NOMO-1 treated with dmso at 0.1 percent for 144 hours (cell line): ENCODE measurements at regions not wholly inside any gene's neighbourhood (a gene's known extent, or its start where the extent isn't known, plus 50 kb on each side); places are given as distances from the start of the nearest gene placed in this dataset.
"Not testable (repeated sequence)": the region's sequence is repeated elsewhere in the genome, so short reads cannot be mapped to it uniquely, and the experiment has no call there.

Experiments
- DNase-seq: peaks from one replicate; lab custom pipeline; 2025; ENCODE audit not compliant: unreplicated experiment; lab: John Stamatoyannopoulos, UW

DNA sequence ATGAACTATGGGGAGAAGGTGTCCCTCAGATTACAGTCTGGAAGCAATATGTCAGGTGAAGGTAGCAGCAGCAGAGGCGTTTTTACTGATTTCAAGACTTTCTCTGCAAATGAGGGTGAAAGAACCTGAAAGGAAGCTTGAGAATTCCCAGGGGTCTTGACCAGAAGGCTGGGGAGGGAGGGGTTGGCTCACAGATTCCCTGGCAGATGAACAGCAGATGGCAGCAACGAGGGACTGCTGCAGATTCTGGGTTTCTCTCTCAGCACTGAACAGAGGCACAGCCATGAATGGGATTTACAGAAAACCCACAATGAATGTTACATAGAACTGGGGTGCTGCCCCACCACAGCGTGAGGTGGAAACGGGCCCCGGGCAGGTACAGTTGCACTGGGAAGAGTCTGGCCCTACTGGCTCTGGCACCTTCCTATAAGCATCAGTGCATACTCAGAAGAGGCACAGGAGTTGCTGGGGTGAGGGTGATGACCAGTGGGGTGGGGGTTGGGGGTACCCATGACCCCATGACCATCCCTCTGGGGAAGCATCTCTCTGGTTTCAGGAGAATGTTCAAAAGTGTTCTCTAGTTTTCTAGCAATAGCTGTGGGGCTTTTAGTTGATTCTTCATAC, 317.8 kb downstream of the SH2D4B start:
- DNase-seq, result no peak

DNA sequence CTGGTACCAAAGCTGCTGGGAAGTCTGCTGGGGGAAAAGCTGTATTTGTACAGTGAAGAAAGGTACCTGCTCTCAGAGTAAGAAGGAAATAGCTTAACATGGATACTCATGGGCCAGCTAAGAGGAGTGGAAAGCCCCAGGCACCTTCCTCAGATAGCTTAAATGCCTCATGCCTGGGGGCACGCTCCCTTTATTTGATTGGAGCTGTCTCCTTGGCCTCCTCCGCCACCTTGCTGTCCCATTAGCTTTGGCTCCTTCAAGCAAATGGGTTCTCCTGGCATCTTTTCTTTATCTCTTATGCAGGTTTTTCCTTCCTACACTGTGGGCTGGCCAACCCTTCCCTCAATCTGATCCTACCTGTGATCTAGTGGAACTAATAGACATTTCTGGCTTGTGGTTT, 318.5 kb downstream of the SH2D4B start:
- DNase-seq, result no peak

DNA sequence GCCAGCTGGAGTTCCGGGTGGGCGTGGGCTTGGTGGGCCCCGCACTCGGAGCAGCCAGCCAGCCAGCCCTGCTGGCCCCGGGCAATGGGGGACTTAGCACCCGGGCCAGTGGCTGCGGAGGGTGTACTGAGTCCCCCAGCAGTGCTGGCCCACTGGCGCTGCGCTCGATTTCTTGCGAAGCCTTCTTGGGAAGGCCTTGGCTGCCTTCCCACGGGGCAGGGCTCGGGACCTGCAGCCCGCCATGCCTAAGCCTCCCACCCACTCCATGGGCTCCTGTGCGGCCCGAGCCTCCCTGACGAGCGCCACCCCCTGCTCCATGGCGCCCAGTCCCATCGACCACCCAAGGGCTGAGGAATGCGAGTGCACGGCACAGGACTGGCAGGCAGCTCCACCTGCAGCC, 321.6 kb downstream of the SH2D4B start:
- DNase-seq, result not testable (repeated sequence)

DNA sequence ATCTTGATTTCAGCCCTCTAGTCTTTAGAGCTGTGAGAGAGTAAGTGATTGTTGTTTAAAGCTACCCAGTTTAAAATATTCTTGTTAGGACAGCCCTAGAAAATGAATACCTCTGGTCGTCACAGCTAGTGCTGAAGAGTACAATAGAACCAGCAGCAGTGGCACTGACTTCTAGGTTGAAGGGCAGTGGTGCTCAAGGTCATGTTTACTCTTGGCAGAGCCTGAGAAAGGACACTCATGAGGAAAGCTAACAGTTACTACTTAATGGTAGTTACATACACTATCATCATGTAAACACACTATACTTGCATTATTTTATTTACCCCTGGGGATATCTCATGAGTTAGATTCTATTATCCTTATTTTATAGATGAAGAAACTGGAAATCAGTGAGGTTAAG, 323.0 kb downstream of the SH2D4B start:
- no peak for DNase-seq

DNA sequence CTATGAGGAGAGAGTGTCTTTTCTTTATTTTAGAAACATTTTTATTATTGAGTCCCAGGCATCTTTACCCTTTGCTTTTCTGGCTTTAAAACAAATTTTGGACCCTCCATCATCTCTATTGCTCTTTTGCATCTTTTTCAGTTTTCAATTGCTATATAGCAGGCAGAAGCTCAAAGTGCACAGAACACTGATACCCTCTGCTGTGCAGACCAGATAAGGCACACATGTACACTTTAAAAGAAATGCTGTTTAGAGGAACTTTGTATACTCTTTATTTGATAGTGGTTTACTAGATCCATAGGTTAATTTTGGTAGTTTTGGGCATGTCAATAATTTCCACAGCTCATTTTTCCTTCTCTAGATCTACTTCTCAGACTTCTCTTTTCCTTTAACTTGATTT, 324.2 kb downstream of the SH2D4B start:
- no peak for DNase-seq

DNA sequence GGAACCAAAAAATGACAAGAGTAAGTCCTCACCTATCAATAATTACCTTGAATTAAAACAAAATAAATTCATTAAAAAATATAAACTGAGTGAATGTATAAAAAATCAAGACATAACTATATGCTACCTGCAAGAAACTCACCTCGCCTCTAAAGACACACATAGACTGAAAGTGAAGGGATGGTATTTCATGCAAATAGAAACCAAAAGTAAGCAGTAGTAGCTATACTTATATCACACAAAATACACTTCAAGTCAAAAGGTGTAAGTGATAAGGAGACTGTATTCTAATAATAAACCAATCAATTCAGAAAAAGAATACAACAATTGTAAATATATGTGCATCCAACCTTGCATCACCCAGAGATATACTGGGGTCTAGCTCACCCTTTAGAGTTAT, 332.6 kb downstream of the SH2D4B start:
- no peak for DNase-seq

DNA sequence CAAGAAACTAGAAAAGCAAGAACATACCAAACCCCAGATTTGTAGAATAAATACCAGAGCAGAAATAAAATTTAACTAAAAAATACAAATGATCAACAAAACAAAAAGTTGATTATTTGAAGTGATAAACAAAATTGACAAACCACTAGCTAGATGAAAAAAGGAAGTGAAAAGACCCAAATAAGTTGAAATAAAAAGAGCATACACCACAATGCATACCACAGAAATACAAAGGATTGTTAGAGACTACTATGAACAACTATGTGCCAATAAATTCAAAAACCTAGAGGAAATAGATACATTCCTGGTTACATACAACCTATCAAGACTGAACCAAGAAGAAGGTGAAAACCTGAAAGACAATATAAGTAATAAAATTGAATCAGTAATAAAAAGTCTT, 333.4 kb downstream of the SH2D4B start:
- DNase-seq, result no peak

DNA sequence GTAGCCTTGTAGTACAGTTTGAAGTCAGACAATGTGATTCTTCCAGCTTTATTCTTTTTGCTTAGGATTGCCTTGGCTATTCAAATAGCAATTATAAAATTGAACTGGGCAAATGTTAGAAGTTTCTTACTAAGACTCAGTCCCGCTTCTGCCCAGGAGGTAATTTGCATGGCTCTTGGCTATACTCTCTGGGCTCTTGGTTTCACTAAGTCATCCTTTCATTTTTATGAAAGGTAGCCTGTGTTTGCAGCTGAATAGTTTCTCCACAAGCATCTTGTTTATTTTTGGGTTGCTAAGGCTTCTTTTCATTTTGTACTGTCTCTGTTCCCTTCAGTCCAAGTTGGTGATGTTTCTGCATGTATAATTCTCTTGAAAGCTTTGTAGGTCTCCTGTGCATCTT, 340.6 kb downstream of the SH2D4B start:
- no peak for DNase-seq

DNA sequence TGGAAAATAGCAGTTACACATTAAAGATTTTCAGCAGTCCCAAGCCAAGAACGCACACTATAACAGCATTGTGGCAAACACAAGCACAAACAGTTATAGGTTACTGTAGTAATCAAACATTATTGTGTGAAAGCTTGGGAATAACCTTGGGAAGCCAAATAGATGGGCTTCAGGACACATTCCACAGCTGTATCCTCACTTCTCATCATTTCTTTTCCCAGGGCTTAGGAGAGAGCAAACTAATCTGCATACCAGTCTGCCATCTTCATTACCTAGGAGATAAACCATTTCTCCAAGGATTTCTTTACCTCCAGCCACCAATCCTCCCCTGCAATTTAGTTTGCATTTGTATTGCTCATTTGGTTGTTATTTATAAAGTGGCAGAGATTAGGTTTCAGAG, 352.4 kb downstream of the SH2D4B start:
- DNase-seq, result no peak

DNA sequence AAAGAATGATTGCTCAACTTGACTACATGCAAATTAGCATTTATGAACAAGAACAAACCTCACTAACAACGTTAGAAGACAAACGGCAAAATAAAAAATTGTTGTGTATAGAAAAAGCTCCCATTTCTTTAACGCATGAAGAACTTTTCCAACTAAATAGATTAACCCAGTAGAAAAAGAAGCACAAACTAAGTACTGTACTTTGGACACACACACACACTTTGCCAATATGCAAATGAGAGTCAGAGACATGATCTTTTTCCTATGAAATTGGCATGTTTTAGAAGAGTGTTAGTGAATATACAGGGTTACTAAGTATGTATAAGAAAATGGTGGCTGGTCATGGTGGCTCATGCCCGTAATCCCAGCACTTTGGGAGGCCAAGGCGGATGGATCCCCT, 355.6 kb downstream of the SH2D4B start:
- no peak for DNase-seq

DNA sequence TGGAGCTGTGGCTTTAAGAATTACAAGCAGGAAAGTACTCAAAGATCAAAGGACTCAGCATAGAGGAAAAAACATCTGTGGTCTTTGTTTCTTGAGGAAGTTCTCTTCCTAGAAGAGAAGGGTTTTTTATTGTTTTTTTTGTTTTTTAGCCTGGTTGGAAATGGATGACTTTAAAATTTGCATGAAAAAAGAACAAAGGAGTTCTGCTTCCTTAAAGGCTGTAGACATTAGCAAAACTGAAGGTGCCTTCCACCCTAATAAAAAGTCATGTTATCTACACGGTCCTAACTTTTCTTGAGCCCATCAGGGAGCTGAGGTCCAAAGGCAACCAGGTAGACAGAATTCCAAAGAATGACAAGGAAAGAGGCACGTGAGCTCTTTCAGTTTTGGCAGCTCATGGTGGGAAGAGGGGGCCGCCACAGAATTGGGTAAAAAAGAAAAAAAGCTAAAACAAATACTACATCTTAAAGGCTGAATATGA, 356.6 kb downstream of the SH2D4B start:
- DNase-seq, result no peak

DNA sequence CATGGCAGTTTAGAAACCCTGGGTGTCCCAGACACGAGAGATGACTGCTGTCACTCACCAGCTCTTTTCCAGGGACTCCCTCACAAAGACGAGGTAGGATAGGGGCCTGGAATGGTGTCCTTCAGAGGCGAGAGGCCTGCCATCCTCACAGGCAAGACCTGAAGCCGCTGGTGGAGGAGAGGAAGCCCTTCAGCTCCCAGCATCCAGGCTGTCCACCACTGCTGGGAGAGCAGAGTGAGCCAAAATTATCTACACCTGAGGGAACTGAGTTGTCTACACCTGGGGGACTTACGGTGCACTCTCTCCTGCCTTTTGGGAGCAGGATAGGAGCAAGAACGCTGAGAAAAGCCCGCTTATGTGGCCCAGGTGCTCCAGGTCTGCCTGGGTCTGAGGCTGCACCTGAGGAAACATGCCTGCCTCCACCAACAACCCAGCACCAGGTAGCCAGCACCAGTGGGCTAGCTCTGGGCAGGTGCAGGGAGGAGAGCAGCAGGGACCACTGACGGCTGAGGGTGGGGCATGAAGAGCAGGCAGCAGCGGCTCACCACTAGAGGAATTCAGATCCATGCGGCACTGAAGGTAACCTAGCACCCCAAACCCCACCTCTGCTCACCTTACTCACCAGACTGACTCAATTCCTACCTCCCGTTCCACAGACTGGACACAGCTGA, 357.2 kb downstream of the SH2D4B start:
- DNase-seq, result no peak

DNA sequence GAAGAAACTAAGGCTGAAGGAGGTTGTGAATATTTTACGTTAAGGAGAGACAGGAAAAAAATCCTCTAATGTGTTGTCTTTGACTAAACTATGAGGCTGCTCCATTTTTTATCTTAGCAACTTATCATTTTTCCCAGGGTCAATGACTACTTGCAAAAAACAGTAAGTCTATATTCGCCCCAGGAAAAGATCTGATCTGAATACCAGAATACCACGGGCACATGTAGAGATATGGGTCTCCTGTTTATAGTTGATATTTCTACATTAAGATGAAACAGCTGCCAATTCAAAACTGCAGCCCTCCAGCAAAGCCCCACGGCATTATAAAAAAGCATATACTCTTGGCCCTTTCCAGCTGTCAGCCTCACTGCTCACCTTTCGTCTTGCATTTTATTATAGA, 358.4 kb downstream of the SH2D4B start:
- DNase-seq, result no peak

DNA sequence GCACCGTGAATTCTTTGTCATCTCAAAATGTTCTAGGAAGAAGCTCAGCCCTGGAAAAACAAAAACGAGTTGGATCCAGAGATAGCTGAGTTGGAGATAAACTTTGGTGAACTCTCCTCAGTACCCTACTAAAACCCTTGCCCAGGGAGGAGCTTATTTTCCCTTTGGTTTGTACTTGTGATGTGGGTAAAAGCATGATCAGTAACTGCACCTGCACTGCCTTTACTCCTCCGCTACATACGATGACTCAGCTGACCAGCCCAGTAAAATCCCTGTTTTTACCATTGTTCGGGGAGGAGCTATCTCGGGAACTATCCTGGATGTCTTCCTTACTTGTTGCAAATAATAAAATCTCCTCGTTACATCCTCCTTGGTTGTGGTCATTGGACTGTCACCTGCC, 359.3 kb downstream of the SH2D4B start:
- no peak for DNase-seq

DNA sequence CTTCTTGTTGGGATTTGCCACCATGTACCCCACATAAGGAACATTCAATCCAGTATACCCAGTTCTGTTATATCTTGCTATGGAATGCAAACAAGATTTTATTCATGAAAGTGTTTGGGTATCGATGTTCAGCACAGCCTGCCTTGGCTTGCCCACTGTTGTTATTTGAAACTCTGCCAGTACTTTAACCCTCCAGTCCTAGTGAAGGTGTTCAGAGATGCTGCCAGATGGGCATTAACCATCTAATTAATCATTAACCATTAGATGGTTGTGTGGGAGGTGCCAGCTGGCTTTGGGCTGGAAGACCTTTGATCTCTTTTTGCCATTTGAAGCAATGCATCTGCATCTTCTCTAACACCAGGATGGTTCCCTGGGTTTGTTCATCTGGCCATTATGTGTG, 363.0 kb downstream of the SH2D4B start:
- no peak for DNase-seq

DNA sequence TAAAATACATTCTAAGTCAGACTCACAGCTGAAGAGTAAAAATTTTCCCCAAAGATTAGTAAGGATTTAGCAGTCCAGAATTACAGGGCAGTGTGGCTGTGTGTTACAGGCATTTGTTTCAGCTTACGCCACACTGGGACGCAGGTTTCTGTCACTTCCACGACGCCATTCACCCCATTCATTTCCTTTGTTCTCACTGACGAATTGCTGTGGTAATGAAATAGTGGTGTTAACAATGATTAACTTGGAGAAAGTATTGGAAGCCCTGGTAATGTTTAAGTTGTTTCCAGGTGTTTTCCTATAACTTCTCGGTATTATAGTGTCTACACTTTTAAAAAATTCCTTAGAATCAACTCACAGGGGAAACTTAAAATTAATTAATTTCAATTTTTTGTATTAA, 370.9 kb downstream of the SH2D4B start:
- DNase-seq, result no peak

DNA sequence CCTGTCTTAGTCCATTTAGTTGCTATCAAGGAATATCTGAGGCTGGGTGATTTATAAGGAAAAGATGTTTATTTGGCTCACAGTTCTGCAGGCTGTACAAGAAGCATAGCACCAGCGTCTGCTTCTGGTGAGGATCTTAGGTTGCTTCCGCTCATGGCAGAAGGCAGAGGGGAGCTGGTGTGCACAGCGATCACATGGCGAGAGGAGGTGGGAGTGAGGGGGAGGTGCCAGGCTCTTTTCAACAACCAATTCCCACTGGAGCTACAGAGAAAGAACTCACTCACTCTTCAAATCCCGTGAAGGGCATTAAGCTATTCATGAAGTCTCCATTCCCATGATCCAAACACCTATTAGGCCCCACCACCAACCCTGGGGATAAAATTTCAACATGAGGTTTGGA, 371.6 kb downstream of the SH2D4B start:
- DNase-seq, result no peak

DNA sequence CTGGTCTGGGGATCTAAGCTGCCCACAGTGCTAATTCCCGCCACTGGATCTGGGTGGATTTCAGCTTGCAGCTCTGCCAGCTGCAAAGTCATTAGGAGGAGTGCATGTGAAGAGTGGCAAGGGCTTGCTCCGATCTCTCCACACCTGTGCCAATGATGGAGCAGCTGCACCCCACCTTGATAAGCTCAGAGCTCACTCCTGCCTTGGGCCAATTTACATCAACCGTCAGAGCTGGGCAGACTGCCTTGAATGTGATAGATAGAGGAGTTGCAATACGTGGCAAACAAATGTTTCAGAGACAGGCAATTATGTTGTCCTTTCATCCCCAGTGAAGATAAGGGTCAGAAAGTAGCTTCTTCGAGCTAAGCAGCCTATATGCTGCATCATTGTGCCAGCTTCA, 379.9 kb downstream of the SH2D4B start:
- no peak for DNase-seq

DNA sequence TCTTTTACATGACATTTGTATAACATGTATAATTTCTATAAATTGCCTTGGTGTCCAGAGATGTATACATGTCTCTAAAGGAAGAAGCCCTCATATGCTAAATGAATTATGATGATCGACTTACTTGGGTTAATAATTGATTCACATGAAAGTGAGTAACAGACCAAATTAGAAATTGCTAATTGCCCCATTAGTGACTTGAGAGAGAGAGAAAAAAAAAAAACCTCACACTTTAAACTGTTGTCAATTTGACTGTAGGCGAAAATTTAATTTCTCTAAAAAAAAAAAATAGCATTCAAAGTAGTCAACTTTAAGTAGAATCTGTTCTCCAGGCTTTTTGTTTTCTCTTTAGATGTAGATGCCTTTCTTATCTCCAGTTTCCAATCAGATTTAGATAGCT, 383.3 kb downstream of the SH2D4B start:
- DNase-seq, result no peak

DNA sequence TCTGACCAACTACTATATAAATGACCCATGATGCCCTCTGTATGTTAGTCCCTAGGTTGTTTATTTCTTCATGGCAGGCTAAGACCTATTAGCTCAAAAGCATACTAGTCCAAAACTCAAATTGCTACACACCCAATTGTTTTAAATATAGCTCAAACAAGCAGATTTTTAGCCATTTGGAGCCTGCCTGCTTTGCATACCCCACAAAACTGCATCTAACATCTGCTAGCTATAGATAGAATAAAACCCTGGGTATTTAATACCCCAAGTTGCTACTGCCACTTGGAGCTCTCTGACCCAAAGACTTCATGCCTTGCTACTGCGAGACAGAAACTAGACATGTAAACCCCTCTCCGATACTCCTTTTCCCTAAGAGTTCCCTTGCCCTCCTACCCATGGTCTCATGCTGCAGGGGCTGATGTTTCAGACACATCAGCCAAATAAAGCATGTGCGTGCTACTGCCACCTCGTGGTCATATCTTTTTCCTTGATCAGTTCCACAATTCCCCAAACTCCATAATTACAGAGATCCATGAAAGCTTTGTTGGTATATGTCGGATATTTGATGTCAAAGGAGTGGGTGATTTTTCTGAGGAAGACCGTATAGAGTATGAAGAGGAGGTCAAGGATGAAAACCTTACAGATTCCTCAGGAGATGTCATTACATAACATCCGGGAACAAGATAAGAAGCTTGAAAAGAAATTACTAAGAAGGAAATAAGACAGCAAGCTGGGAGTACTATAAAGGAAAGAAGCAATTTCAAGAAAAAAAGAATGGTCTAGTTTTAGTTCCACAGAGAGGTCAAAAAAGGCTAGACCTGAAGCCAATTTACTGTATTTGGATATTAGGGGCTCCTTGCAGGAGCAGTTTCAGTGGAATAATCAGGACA, 386.6 kb downstream of the SH2D4B start:
- DNase-seq, result no peak

DNA sequence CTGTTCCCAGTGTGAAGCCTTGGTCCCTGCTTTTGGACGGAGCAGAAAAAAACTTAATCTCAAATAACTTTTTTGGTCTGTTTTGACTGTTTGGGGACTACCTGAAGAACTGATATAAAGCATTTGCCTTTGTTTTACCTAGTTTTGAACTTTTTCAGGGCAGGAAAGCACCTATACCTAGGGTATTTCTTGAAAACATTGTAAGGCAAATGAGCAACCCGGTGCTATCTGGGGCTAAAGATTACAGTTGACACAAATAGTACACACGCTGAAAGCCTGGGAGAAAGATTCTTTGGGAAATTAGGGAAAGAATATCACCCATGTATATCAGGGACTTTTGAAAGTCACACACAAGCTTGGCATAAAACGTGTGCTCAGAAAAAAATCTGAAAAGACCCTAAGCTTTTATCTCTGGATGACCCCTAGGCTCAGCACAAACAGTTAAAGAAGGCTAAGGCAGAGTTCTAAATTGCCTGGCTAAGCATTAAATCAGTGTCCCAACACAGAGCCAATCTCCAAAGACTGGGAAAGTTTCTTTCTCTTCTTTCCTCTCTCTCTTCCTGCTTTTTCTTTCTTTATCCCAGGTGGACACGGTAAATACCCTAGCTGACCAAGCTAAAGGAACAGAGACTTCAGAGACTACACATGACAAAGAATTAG, 389.8 kb downstream of the SH2D4B start:
- DNase-seq, result no peak

DNA sequence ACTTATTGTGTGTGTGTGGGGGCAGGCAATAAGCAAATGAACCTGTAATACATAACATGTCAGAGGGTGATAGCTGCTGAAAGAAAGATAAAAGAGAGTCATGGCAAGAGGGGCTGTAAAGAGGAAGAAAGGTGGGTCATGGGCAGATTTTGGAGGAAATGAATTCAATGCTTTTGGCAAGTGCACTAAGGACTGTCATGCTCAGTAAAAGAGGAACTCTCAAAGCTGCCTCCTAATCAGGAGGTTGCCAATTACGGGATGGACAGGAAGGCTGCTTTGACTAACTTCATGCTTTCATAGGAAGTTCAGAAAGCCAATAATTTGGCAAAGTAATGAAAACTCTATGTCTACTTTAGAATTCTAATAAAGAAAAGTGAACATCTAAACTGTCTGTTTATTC, 401.2 kb downstream of the SH2D4B start:
- DNase-seq, result no peak
